Sigmoid colon (tissue), 6 donors: ENCODE measurements at regions not wholly inside any gene's neighbourhood (a gene's known extent, or its start where the extent isn't known, plus 50 kb on each side); places are given as distances from the start of the nearest gene placed in this dataset.

Experiments used
- DNase-seq: peaks from one replicate; pipeline ENCODE4 v3.0.0-alpha.2; 2019
- H3K27ac ChIP-seq, 4 donors: fragments of 200-600 bp; sonication (generic); one replicate each; pipeline ENCODE4 v1.5.1; 2016 to 2019; ENCODE audit warnings: mild to moderate bottlenecking in 1 of 4
- H3K27me3 ChIP-seq, 3 donors: fragments of 200-600 bp; sonication (generic); one replicate each; pipeline ENCODE4 v1.5.1; 2019; ENCODE audit warnings: mild to moderate bottlenecking in 1 of 3
- H3K36me3 ChIP-seq, 4 donors: fragments of 200-600 bp; sonication (generic); one replicate each; pipeline ENCODE4 v1.5.1; 2016 to 2019
- H3K4me1 ChIP-seq, 4 donors: fragments of 200-600 bp; sonication (generic); one replicate each; pipeline ENCODE4 v1.5.1; 2017 to 2019
- H3K4me3 ChIP-seq, 4 donors: fragments of 200-600 bp; sonication (generic); one replicate each; pipeline ENCODE4 v1.5.1; 2017 to 2019; ENCODE audit warnings: mild to moderate bottlenecking in 2 of 4, moderate library complexity in 1 of 4
- H3K9me3 ChIP-seq, 4 donors: fragments of 200-600 bp in 3 of 4; sonication (generic) in 3 of 4; one replicate each; pipeline versions ENCODE4 v1.5.1 to v1.6.1; 2013 to 2019
- EP300 ChIP-seq, 4 donors: sonication (generic); formaldehyde crosslinking; IDR thresholded peaks; one replicate each; pipeline ENCODE4 v1.6.1; 2017; ENCODE audit warnings: antibody characterized with exemption in 4 of 4
- POLR2A ChIP-seq, 2 donors: fragments of 450-650 bp; IDR thresholded peaks; one replicate each; pipeline ENCODE4 v1.6.1; 2016; ENCODE audit warnings: antibody characterized with exemption in 2 of 2, mild to moderate bottlenecking in 2 of 2, moderate library complexity in 2 of 2
- POLR2AphosphoS5 ChIP-seq, 4 donors: sonication (generic); formaldehyde crosslinking; IDR thresholded peaks; one replicate each; pipeline ENCODE4 v1.6.1; 2017; ENCODE audit warnings: antibody characterized with exemption in 4 of 4
- WGBS, 2 donors: extraction: QIAGEN DNeasy Blood & Tissue Kit; methylation state at CpG; one replicate each; pipeline ENCODE4 v1.1.7; 2013; 5-methylcytosine and 5-hydroxymethylcytosine counted together
- intact Hi-C: fragments of 100-400 bp; cut with DNase I; formaldehyde crosslinking; loops from one replicate; pipeline ENCODE4 v1.15.1; 2023
- TF ChIP-seq, protein P1 (sequence below), 4 experiments: fragments of 450-650 bp in 3 of 4; fragments of 200-600 bp in 1 of 4; IDR thresholded peaks; one replicate each; pipeline ENCODE4 v1.5.1; 2016 to 2019; ENCODE audit warnings: antibody characterized with exemption in 4 of 4, mild to moderate bottlenecking in 3 of 4, moderate library complexity in 2 of 4
- donor health status: healthy with polysubstance abuse.
- donor health status: healthy.

DNA sequence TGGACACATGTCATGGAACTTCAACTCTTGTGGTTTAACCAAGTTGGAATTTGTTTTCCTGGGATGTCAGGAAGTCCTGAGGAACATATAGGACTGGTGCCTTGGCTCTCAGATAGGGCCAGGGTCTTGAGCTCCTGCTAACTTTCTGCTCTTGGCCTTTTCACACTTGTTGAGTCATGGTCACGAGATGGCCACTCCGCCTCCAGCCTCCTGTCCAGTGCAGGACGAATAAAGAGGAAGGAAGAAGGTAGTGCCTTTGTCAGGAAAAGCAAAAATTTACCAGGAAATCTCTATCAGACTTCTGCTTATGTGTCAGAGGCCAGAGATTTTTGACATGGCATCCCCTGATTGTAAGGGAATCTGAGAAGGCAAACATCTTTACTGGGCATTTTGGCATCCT, 89.1 kb upstream of the ARHGAP20 start:
- Histone ChIP-seq H3K4me1 (peaks cover 0 to 9% (median 0%) of the 10 kb centered on the region in 4 donors), H3K27me3 (no peaks in the 10 kb centered on the region), H3K36me3 (no peaks in the 10 kb centered on the region), H3K27ac (no peak overlapping the region), H3K4me3 (no peak overlapping the region), H3K9me3 (no peaks in the 10 kb centered on the region)
- DNase-seq = no peak
- intact Hi-C loops = no loop called here
- TF ChIP-seq POLR2A (IDR thresholded peaks at IDR 0.05) (no peak), EP300 (IDR thresholded peaks at IDR 0.05) (no peak), POLR2AphosphoS5 (IDR thresholded peaks at IDR 0.05) (no peak)
- TF ChIP-seq, protein P1, sequence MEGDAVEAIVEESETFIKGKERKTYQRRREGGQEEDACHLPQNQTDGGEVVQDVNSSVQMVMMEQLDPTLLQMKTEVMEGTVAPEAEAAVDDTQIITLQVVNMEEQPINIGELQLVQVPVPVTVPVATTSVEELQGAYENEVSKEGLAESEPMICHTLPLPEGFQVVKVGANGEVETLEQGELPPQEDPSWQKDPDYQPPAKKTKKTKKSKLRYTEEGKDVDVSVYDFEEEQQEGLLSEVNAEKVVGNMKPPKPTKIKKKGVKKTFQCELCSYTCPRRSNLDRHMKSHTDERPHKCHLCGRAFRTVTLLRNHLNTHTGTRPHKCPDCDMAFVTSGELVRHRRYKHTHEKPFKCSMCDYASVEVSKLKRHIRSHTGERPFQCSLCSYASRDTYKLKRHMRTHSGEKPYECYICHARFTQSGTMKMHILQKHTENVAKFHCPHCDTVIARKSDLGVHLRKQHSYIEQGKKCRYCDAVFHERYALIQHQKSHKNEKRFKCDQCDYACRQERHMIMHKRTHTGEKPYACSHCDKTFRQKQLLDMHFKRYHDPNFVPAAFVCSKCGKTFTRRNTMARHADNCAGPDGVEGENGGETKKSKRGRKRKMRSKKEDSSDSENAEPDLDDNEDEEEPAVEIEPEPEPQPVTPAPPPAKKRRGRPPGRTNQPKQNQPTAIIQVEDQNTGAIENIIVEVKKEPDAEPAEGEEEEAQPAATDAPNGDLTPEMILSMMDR (IDR thresholded peaks at IDR 0.05) = no peak
- WGBS, 2 donors = 76 to 81% methylated on average over 3 of the region's 3 CpGs

- no peaks in the 10 kb centered on the region for H3K27me3 ChIP-seq
- DNase-seq = no peak
- no peak overlapping the region for H3K27ac ChIP-seq
- TF ChIP-seq EP300 (IDR thresholded peaks at IDR 0.05) (no peak), POLR2AphosphoS5 (IDR thresholded peaks at IDR 0.05) (no peak), POLR2A (IDR thresholded peaks at IDR 0.05) (no peak)
- TF ChIP-seq, protein P1 (IDR thresholded peaks at IDR 0.05) = no peak
- H3K4me3 ChIP-seq = no peak overlapping the region
- intact Hi-C loops = no loop called here
- 63 to 64% methylated on average over 6 of the region's 6 CpGs for WGBS, 2 donors
- no peaks in the 10 kb centered on the region for H3K9me3 ChIP-seq
- H3K4me1 ChIP-seq = peaks cover 0 to 13% (median 0%) of the 10 kb centered on the region in 4 donors
- H3K36me3 ChIP-seq = no peaks in the 10 kb centered on the region
Measured at GRCh38 chr11:110798201-110798900, 86.1 kb upstream of the ARHGAP20 start.

DNA sequence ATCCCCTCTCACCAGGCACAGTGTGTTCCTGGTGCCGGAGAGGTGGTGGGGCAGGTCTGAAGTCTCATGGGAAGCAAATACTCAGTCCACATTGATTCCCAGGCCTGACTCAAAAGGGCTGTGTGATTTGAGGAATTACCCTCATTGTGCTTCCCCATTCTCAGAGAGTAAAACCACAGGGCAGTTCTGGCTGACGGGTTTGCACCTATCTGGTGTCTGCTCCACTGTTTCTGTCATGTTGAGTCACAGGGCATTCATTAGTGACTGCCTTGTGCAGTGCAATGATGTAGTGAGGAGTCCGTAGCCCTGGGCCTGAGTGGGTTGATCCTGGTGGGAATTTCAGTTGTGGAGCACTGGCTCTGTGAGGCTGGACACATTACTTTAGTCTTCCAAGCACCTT, 85.2 kb upstream of the ARHGAP20 start:
- Histone ChIP-seq H3K4me3 (no peak overlapping the region), H3K4me1 (peaks cover 0 to 13% (median 0%) of the 10 kb centered on the region in 4 donors), H3K36me3 (no peaks in the 10 kb centered on the region), H3K27ac (no peak overlapping the region), H3K9me3 (no peaks in the 10 kb centered on the region), H3K27me3 (no peaks in the 10 kb centered on the region)
- intact Hi-C loops = no loop called here
- no peak for DNase-seq
- 63 to 87% methylated on average over 3 of the region's 3 CpGs for WGBS, 2 donors
- TF ChIP-seq, protein P1 (IDR thresholded peaks at IDR 0.05) = no peak
- TF ChIP-seq EP300 (IDR thresholded peaks at IDR 0.05) (no peak), POLR2AphosphoS5 (IDR thresholded peaks at IDR 0.05) (no peak), POLR2A (IDR thresholded peaks at IDR 0.05) (no peak)

DNA sequence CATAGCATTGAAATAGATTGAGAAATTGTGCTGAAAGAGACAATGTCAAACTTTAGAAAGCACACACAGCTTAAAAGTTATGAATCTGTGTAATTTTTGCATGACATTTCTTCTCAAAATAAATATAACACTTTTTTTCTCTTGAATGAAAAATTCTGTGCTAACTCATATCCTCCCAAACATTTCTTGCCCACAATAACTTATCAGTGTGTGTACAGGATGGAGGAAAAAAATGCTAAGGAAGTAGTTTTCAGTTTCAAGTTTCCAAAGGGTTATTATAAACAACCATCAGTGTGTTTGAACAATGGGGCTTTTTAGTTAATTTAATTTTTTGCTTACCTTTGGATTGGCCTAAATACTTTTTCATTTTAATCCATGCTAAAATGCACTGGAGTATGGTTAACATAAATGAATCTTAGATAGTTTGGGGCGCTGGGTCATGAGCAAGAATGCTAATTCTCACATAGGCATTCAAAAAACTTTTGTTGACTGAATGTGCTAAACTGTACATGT, 82.9 kb upstream of the ARHGAP20 start:
- H3K27ac ChIP-seq = no peak overlapping the region
- no peaks in the 10 kb centered on the region for H3K27me3 ChIP-seq
- no peak for DNase-seq
- intact Hi-C loops = no loop called here
- H3K4me3 ChIP-seq = no peak overlapping the region
- H3K9me3 ChIP-seq = no peaks in the 10 kb centered on the region
- TF ChIP-seq, protein P1 (IDR thresholded peaks at IDR 0.05) = no peak
- TF ChIP-seq POLR2AphosphoS5 (IDR thresholded peaks at IDR 0.05) = no peak
- TF ChIP-seq POLR2A (IDR thresholded peaks at IDR 0.05) = no peak
- TF ChIP-seq EP300 (IDR thresholded peaks at IDR 0.05) = no peak
- 79 to 90% methylated on average over 1 of the region's 1 CpG for WGBS, 2 donors
- H3K36me3 ChIP-seq = no peaks in the 10 kb centered on the region
- H3K4me1 ChIP-seq = peaks cover 0 to 7% (median 0%) of the 10 kb centered on the region in 4 donors
